NOMO-1 (cell line): ENCODE measurements at regions not wholly inside any gene's neighbourhood (a gene's known extent, or its start where the extent isn't known, plus 50 kb on each side); places are given as distances from the start of the nearest gene placed in this dataset.

Experiments used
- DNase-seq, 2 experiments: peaks; one replicate each; lab custom pipeline; 2025; ENCODE audit not compliant: unreplicated experiment in 2 of 2; lab: John Stamatoyannopoulos, UW

- no peak for DNase-seq
These were observed 265.2 kb downstream of the MAT2B start for GRCh38 chr5:163770625-163771024.

GRCh38 chr5:163772241-163772640 is 266.8 kb downstream of the MAT2B start:
- no peak for DNase-seq

DNA sequence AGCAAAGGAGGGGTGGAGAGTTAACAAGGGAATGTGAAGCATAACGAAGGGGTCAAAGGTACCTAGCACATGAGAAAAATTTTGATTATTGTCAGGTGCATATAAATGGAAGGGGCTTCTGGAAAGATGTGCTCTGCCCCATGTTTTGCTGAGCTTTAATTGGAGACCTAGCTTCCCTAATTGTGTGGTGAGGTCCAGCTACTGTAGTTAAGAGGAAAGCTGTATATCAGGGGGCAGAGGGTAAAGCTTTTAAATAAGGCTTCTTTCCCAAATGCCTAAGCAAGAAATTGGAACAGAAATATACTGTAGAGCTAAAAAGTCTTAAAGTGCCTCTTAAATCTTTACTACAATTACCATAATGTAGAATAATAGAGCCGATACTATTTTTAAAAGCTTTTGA is 267.2 kb downstream of the MAT2B start:
- no peak for DNase-seq

DNA sequence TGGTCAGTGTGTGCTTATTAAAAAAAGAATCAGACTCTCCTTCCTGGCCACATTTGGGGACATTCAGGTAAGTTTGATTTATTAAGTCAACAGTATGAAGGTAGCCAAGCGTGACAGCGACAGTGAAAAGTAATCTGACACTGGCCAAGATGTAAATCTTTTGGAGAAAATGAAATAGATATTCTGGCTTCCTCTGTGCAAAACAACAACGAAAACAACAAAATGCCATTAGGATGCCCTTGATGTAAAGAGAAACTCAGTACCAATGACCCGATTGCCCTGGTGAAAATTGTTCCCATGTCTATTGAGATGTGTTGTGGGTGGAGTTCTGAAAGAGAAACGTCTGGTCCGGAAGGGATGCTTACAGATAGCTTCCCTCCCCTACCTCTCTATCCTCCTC is 267.8 kb downstream of the MAT2B start:
- DNase-seq, result no peak

GRCh38 chr5:163789870-163790269 is 284.5 kb downstream of the MAT2B start:
- no peak for DNase-seq

- no peak for DNase-seq
These were observed 285.1 kb downstream of the MAT2B start for GRCh38 chr5:163790497-163790896.

GRCh38 chr5:163794993-163795392 is 289.6 kb downstream of the MAT2B start:
- DNase-seq, result no peak

GRCh38 chr5:163807781-163808180 is 302.4 kb downstream of the MAT2B start:
- no peak for DNase-seq

DNA sequence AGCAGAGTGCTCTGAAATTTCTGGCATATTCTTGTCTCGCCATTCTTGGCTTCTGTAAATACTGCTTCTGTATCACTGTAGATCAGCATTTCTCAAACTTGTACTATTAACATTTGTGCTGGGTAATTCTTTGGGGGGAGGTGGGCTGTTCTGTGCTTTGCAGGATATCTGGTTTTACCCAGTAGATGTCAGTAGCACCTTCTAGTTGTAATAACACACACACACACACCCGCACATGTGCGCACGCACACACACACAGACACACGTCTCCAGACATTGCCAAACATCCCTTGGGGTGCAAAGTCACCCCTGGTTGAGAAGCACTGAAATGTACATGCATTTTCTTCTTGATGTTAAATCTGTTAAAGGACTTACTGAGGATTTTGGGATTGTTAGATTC is 304.1 kb downstream of the MAT2B start:
- DNase-seq, result no peak

DNA sequence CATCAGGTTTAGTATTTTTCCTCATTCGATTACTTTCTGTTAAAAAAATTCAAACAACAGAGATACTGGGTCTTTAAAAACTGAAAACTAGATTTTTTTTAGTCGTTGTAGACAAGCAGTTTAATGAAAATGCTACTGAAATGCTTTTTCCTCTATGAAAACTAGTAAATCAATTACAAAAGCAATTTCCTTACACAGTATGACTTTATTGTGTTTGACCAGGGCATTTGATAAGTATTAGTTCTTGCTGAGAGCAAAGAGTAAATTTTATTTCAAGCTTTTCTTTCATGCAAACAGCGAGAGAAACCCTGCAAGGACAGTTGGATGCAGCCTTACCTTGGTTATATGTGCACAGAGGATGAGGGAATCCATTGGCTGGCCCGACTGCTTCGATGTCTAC is 308.5 kb downstream of the MAT2B start:
- DNase-seq, result no peak

DNA sequence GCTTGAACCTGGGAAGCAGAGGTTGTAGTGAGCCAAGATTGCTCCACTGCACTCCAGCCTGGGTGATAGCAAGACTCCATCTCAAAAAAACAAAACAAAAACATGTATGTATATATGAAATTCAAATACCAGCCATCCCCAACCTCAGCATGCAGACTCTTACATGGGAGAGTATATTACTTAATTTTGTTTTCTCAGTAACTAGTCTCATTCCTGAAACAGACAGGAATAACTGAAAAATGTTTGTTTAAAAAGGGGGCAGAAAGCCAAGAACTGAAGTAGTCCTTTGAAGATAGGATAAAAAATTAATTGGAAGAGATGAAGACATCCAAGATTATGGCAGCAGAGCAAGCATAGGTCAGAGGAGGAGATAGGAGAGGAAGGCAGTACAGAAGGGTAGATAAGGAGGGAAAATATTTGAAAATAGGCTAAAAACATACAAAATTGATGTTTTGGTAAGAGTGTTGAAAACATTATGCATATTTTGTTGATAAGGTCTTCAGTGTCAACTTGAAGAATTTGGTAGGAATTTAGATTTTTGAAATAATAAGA is 309.9 kb downstream of the MAT2B start:
- no peak for DNase-seq

DNA sequence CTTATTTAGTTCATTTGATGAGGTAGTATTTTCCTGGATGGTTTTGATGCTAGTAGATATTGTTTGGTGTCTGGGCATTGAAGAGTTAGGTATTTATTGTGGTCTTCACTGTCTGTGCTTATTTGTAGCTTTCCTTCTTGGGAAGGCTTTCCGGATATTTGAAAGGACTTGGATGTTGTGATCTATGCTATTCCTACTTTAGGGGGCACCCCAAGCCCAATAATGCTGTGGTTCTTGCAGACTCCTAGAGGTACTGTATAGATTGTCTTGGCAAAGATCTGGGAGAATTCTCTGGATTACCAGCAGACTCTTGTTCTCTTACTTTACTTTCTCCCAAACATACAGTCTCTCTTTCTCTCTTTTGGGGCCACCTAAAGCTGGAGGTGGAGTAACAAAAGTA is 315.7 kb downstream of the MAT2B start:
- DNase-seq, result no peak

DNA sequence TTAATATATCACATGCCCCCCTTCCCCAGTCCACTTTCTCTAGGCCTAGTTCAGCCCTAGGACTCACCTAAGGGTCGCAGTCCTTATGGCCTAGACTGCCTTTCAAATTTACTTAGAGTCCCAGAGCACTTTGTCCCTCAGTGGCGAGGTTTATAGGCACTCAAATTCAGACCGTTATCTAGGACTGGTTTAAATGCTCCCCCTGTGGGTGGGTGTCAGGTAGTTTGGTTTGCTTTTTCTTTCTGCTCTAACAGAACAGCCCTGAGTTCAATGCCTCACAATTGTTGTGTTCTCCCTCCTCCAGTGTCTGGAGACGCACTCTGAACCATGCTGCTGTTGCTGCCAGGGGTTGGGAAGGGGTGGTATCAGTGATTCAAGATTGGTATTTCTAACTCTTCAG is 317.1 kb downstream of the MAT2B start:
- no peak for DNase-seq

DNA sequence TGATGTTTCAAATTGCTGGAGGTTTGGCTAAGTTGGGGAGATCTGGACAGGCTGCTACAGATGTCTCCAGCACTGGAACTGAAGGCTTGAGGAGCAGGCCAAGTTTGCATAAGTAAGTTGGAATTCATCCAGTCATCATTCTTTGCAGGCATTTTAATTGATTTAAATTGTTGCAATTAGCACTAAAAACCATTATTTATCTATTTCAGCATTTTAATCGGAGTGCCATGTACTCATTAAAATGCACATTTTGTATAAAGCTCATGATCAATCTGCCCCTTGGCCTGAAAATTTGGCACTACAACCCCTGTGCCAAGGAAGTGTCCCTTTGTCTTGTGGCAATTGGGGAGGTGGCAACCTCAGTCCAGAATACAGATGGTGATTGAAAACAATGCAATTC is 320.2 kb downstream of the MAT2B start:
- DNase-seq, result no peak

GRCh38 chr5:163826201-163826600 is 320.8 kb downstream of the MAT2B start:
- no peak for DNase-seq

GRCh38 chr5:163832155-163832554 is 326.7 kb downstream of the MAT2B start:
- no peak for DNase-seq

GRCh38 chr5:163838738-163839137 is 333.3 kb downstream of the MAT2B start:
- DNase-seq, result no peak

- no peak for DNase-seq
These were observed 341.1 kb downstream of the MAT2B start for GRCh38 chr5:163846512-163846911.

DNA sequence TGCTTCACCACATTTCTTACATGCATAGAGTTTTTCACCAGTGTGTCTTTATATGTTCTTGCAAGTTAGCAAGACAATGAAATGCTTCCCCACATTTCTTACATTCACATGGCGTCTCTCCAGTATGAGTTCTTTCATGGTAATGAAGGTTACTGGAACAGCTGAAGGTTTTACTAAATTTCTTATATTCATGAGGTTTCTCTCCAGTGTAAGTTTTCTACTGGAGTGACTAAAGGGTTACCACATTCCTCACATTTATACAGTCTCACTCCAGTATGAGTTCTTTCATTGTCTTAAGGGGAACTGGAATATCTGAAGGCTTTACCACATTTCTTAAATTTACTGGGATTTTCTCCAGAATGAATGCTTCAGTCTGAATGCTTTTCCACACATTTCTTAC is 350.3 kb downstream of the MAT2B start:
- DNase-seq, result no peak

GRCh38 chr5:163861670-163862069 is 356.3 kb downstream of the MAT2B start:
- DNase-seq, result no peak

- no peak for DNase-seq
These were observed 361.9 kb downstream of the MAT2B start for GRCh38 chr5:163867324-163867723.

DNA sequence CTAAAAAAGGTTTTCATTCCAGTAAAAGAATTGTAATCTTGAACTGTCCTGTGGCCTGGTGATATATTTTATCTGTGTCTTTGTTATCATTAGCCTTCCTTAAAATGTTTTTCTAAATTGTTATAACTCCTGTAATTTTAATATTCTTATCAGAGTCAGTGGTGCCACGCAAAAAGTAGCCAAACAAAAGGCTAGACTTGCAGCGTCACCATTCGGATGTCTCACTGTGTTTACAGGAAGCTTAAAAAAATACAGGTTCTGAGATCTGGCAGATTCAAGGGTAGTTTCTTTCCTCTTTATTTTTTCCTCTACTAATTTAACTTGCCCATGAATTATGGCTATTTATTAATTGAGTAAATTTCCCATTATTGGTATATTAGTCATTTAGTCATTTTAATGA is 362.3 kb downstream of the MAT2B start:
- DNase-seq, result no peak

GRCh38 chr5:163869581-163869980 is 364.2 kb downstream of the MAT2B start:
- no peak for DNase-seq
